ENCODE measurements at regions not wholly inside any gene's neighbourhood (a gene's known extent, or its start where the extent isn't known, plus 50 kb on each side); places are given as distances from the start of the nearest gene placed in this dataset.

DNA sequence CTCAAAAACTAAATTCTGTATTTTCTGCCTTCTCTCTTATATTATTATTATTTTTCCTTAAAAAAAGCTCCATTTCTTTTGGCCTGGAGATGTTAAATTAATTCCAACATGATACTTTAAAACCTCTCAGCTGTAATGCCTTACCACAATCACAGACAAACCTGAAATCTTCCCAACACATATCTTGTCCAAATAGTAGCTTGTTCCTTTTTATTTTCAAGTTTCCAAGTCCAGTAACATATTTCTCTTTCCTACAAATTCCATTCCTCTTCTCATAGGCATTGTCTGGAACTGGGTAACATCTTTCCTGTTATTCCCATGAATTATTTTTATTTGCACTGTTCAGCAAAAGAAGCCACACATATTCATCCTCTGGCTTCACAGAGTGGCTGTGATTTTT is 137.0 kb downstream of the SLITRK6 start:
- DNase-seq: no peak

- DNase-seq: no peak
Observed at GRCh38 chr13:85661675-85662074, 137.5 kb downstream of the SLITRK6 start.

- no peak for DNase-seq
Observed at GRCh38 chr13:85659493-85659892, 139.7 kb downstream of the SLITRK6 start.

DNA sequence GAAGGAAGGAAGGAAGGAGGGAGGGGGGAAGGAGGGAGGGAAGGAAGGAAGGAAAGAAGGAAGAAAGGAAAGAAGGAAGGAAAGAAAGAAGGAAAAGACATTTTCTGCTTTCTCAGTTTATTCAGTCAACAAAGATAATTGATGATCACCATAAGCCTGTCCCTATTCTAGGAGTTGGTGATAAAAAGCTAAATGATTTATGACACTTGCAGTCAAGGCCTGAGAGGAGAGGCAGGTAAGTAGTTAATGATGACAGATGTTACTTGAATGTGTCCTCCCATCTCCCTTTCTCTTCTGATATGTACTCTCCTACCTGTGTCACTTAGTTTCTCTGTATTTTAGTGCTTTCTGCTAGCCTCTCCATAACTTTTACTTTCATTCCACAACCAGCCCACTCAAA is 141.3 kb downstream of the SLITRK6 start:
- no peak for DNase-seq

DNA sequence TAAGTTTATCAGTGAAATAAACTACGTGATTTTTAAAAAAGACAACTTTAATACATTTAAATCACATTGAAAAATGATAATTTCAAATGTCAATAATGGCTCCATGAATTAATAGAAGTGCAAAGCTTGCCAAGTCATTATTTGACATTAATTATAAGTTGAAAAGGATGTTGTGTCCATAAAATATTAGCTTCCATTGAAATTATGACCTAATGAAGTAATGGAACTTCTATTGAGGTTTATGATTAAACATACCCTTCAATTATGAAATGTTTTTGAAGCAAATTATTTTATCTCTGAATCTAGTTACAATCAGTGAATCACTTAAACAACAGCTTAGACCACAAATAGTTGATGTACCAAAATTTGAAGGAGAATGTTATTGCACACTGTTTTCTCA is 144.2 kb downstream of the SLITRK6 start:
- DNase-seq: no peak

DNA sequence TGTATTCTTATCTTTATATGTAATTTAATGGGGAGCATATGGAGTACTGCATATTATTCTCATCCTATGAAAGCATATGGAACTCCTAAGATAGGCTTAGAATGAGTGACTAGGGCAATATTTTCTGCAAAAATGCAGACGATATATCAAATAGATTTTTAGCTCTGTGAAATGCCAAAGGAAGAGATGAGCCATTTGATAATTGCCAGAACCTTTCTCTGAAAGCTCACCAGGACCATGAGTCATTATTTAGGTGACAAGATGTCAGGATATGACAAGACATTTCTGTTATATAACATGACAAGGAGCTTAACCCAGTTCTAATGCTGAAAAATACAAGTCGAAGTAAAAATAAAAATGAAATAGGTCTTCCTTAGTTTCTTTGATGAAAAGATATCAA is 145.0 kb downstream of the SLITRK6 start:
- DNase-seq: no peak

DNA sequence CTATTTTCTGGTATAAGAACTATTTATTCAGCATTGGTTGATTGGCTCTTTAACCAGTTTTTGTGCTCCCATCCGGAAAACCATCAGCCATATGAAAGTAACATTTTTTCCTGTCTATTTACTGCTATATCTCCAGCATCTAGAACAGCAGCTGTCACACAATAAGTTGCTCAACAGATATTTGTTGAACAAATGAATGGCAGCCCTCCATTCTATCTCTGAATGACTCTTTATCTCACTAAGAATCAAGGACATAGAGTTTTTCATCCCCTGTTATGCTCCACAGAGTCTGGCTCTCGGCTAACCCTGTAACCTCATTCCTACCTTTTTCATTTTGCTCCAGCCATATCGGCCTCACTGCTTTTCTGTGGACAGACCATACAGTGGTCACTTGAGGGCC is 145.5 kb downstream of the SLITRK6 start:
- no peak for DNase-seq

DNA sequence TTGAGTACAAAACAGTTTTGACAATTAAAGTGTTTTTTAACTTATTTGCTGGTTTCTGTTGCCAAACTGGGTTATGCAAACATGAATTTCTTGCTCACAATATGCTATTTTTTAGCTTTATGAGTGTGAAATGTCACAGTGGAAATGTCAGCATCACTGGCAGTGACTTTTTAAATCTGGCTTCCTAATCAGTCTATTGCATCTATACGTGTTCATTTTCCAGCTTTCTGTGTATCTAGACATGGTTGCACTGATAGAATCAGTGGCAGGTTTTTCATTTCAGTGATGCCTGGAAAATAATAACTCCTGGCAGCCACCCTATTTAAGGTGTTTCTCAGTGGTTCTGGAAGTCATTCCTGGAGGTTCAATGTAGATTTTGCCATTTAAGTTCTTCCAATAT is 146.7 kb downstream of the SLITRK6 start:
- DNase-seq: no peak

DNA sequence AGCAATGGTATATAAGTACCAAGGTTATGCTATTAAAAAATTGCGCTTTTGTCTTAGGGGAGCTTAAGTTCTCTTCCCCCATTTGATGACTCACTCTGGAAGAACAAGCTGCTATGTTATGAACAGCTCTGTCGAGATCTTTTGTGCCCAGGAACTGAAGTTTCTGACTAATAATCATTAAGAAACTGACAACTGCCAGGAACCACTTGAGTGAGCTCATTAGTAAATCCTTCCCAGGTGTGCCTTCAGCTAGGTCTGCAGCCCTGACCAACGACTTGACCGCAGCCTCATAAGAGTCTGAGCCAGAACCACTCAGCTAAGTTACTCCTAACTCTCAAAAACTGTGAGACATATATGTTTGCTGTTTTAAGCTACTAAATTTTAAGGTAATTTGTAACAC is 147.8 kb downstream of the SLITRK6 start:
- DNase-seq: no peak

- DNase-seq: no peak
Observed at GRCh38 chr13:85650613-85651012, 148.6 kb downstream of the SLITRK6 start.

DNA sequence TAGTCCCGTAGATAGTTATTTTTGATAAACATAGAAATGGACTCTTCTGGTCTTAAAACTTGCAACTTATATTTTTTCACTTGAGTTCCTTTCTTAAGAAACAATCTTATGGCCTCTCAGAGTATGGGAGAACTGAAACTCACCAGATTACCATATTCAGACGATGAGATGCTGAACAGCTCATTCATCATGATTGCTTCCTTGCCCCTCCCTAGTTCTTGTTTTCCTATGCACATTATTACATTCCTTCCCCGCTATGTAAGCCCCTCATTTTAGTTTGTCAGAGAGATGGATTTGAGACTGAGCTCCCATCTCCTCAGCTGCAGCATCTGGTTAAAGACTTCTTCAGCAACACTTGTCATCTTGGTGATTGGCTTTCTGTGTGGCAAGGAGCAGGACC is 158.5 kb downstream of the SLITRK6 start:
- no peak for DNase-seq

GRCh38 chr13:85638815-85639393 is 160.3 kb downstream of the SLITRK6 start:
- DNase-seq: no peak

GRCh38 chr13:85638265-85638664 is 161.0 kb downstream of the SLITRK6 start:
- DNase-seq: no peak

- no peak for DNase-seq
Observed at GRCh38 chr13:85632526-85633195, 166.6 kb downstream of the SLITRK6 start.

DNA sequence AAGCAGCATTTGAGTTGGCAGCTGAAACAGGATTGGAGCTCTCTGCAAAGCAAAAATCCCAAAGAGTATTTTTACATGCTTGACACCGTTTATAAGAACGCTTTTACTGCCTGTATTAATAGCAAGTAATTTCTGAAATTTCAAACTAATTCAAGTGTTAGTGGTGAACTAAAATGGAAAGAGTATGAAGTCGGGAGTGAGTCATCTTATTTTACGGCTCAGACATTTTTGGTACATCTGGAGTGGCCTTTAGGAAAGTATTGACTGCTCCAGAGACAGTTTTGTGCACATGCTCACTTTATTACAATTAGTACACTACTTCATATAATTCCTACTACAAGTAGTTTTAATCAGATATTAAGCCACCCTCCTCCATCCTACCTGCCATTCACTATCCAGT is 167.4 kb downstream of the SLITRK6 start:
- DNase-seq: no peak

- DNase-seq: no peak
Observed at GRCh38 chr13:85626603-85627002, 172.6 kb downstream of the SLITRK6 start.

GRCh38 chr13:85619321-85619720 is 179.9 kb downstream of the SLITRK6 start:
- DNase-seq: no peak

DNA sequence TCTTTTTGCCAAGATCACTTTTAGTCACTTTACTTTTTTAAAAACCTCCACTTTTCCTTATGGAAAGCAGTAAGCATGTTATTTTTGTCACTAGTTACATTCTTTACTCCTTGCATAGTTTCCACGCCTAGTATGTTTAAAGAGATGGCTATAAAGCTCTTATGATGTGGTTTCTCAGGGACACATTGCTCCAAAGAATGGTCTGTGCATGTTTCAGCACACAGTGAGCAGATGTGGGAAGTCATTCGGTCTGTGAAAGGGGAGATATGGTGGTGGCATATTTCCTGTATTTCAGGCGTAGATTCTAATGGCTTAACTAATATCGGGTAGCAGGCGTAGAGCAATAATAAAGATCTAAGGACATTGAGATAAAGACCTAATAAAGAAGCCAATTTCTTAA is 180.7 kb downstream of the SLITRK6 start:
- no peak for DNase-seq

DNA sequence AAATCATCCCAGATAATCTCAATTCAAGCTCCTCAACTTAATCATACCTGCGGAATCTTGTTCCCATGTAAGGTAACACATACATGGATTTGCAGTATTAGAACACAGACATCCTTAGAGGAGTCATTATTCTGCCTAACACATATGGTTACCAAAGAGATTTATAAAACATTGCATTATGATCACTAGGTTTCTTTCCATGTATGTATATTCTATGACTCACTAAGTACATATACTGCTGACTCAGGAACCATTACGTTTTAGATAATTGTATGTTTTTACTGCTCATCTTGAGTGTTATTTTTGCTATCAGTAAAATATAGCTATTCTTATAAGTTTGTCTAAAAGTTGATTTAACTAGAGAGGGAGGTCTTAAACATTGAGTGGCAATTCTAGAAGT is 182.9 kb downstream of the SLITRK6 start:
- DNase-seq: no peak

- DNase-seq: no peak
Observed at GRCh38 chr13:85615031-85615430, 184.2 kb downstream of the SLITRK6 start.

- DNase-seq: no peak
Observed at GRCh38 chr13:85610024-85610423, 189.2 kb downstream of the SLITRK6 start.

- DNase-seq: no peak
Observed at GRCh38 chr13:85608255-85608829, 190.9 kb downstream of the SLITRK6 start.

- DNase-seq: no peak
Observed at GRCh38 chr13:85603735-85604134, 195.5 kb downstream of the SLITRK6 start.

DNA sequence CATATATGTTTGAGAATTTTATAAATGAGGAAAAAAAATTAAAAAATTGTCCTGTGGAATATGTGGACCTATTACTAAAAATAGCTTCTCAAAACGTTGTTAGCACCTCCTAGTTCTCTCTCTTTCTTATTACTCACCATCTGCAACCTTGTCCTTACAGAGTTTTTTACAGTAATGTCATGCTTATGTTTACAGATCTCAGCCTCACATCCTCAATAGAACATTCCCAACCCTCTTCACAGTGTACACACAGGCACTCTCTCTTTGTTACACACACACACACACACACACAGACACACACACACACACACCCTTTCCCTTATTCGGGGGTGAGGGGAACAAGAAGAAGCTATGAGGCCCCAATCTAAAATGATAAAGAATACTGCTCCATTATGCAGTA is 197.7 kb downstream of the SLITRK6 start:
- no peak for DNase-seq

Data from activated effector memory CD4-positive, alpha-beta T cell treated with anti-CD3 and anti-CD28 coated beads, Interleukin-2, amount 50 U/mL, for 16 hours (primary cell).